Neuronal stem cell (in vitro differentiated cells): ENCODE measurements at regions not wholly inside any gene's neighbourhood (a gene's known extent, or its start where the extent isn't known, plus 50 kb on each side); places are given as distances from the start of the nearest gene placed in this dataset.
"Not testable (repeated sequence)": the region's sequence is repeated elsewhere in the genome, so short reads cannot be mapped to it uniquely, and the experiment has no call there.

ENCODE experiments used
- DNase-seq: peaks from one replicate; pipeline ENCODE4 v3.0.0-alpha.2; 2013; ENCODE audit warnings: low spot score
- H2AFZ ChIP-seq: one replicate; pipeline ENCODE4 v1.6.1; 2013; ENCODE audit warnings: mild to moderate bottlenecking, low read length, inconsistent platforms
- H2AK5ac ChIP-seq: 2 replicates; pipeline ENCODE4 v1.6.1; 2013; ENCODE audit warnings: low read depth, mild to moderate bottlenecking, inconsistent platforms, low read length, moderate library complexity, mixed read lengths
- H2BK120ac ChIP-seq: 2 replicates; pipeline ENCODE4 v1.6.1; 2013; ENCODE audit warnings: low read depth, mild to moderate bottlenecking, inconsistent platforms, low read length, moderate library complexity, mixed read lengths
- H2BK12ac ChIP-seq: one replicate; pipeline ENCODE4 v1.6.1; 2013; ENCODE audit warnings: low read length, inconsistent platforms
- H2BK15ac ChIP-seq: 2 replicates; pipeline ENCODE4 v1.6.1; 2013; ENCODE audit warnings: mild to moderate bottlenecking, low read length, inconsistent platforms, mixed read lengths
- H2BK5ac ChIP-seq: one replicate; pipeline ENCODE4 v1.6.1; 2013; ENCODE audit warnings: inconsistent platforms, mild to moderate bottlenecking, low read length, moderate library complexity
- H3K14ac ChIP-seq: one replicate; pipeline ENCODE4 v1.6.1; 2013; ENCODE audit warnings: low read length, inconsistent platforms
- H3K18ac ChIP-seq: 2 replicates; pipeline ENCODE4 v1.6.1; 2013; ENCODE audit warnings: low read length, inconsistent platforms
- H3K23ac ChIP-seq: 2 replicates; pipeline ENCODE4 v1.6.1; 2013; ENCODE audit warnings: low read depth, mild to moderate bottlenecking, mixed read lengths, low read length, inconsistent platforms; ENCODE audit not compliant: poor library complexity
- H3K27ac ChIP-seq: replicated peaks from 3 replicates; pipeline ENCODE4 v1.5.1; 2013; ENCODE audit warnings: low read length, inconsistent platforms
- H3K27me3 ChIP-seq, 3 experiments: 2 replicates each; pipeline ENCODE4 v1.6.1; 2013; ENCODE audit warnings: low read length in 3 of 3, mild to moderate bottlenecking in 2 of 3, inconsistent platforms in 1 of 3, low read depth in 1 of 3, mixed read lengths in 1 of 3, moderate library complexity in 1 of 3; ENCODE audit not compliant: control insufficient read depth in 3 of 3, insufficient read depth in 3 of 3
- H3K36me3 ChIP-seq, 2 donors: replicated peaks in 1 of 2; 2 replicates each; pipeline ENCODE4 v1.6.1; 2013; ENCODE audit warnings: low read length in 2 of 2; ENCODE audit not compliant: control insufficient read depth in 2 of 2, insufficient read depth in 2 of 2
- H3K4ac ChIP-seq: 2 replicates; pipeline ENCODE4 v1.6.1; 2013; ENCODE audit warnings: inconsistent platforms, mild to moderate bottlenecking, low read length, moderate library complexity
- H3K4me1 ChIP-seq, 2 donors: 1 replicate in 1 of 2; 2 replicates in 1 of 2; pipeline ENCODE4 v1.6.1; 2013; ENCODE audit warnings: low read length in 2 of 2, low read depth in 1 of 2; ENCODE audit not compliant: control insufficient read depth in 2 of 2, insufficient read depth in 1 of 2
- H3K4me2 ChIP-seq: one replicate; pipeline ENCODE4 v1.6.1; 2013; ENCODE audit warnings: mild to moderate bottlenecking, low read length, inconsistent platforms; ENCODE audit not compliant: insufficient read depth, poor library complexity, severe bottlenecking
- H3K4me3 ChIP-seq, 2 donors: 2 replicates each; pipeline ENCODE4 v1.5.1; 2013; ENCODE audit warnings: low read length in 2 of 2, mild to moderate bottlenecking in 2 of 2, inconsistent platforms in 1 of 2, moderate library complexity in 1 of 2
- H3K79me1 ChIP-seq: one replicate; pipeline ENCODE4 v1.6.1; 2013; ENCODE audit warnings: low read depth, mild to moderate bottlenecking, inconsistent platforms, low read length, moderate library complexity
- H3K9ac ChIP-seq: one replicate; pipeline ENCODE4 v1.6.1; 2013; ENCODE audit warnings: mild to moderate bottlenecking, low read depth, low read length, inconsistent platforms; ENCODE audit not compliant: poor library complexity
- H3K9me3 ChIP-seq, 2 donors: replicated peaks in 1 of 2; 2 replicates each; pipeline versions ENCODE3 to v1.6.1; 2013; ENCODE audit warnings: low read length in 2 of 2, mild to moderate bottlenecking in 2 of 2, inconsistent platforms in 1 of 2, low read depth in 1 of 2, mixed read lengths in 1 of 2, moderate library complexity in 1 of 2; ENCODE audit not compliant: control insufficient read depth in 2 of 2, insufficient read depth in 1 of 2
- H4K8ac ChIP-seq: one replicate; pipeline ENCODE4 v1.6.1; 2013; ENCODE audit warnings: low read depth, mild to moderate bottlenecking, inconsistent platforms, low read length, moderate library complexity
- H4K91ac ChIP-seq: one replicate; pipeline ENCODE4 v1.6.1; 2013; ENCODE audit warnings: low read length, low read depth, mild to moderate bottlenecking, inconsistent platforms; ENCODE audit not compliant: poor library complexity
- WGBS, 2 donors: extraction: QIAGEN DNeasy Blood & Tissue Kit; methylation state at CpG; one replicate each; pipeline ENCODE4 v1.1.7; 2013; ENCODE audit warnings: missing lambda C conversion rate in 2 of 2, mixed read lengths in 1 of 2; ENCODE audit not compliant: insufficient read length in 2 of 2, insufficient replicate concordance in 1 of 2; ENCODE audit errors: extremely low coverage in 2 of 2; 5-methylcytosine and 5-hydroxymethylcytosine counted together

DNA sequence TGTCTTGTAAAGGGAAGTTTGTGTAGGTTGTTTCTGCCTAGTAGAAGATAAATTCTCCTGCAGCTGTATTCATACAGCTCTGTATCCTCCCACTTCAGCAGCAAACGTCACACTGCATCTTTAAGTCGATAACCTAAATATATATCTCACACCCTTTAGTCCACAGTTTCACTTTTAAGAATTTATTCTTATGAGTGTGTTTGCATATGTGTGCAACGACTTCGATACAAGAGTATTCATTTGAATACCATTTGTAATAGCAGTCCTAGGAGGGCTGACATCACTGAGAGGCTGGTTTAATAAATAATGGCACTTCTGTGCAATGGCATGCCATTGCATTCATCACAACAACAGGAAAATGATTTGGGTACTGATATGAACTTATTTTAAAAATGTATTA, 63.8 kb upstream of the MSH6 start:
- no CpG with 5 or more reads among the region's 4 CpGs for WGBS, 2 donors
- Histone ChIP-seq H2BK15ac (no peak overlapping the region), H2BK12ac (no peak overlapping the region)

DNA sequence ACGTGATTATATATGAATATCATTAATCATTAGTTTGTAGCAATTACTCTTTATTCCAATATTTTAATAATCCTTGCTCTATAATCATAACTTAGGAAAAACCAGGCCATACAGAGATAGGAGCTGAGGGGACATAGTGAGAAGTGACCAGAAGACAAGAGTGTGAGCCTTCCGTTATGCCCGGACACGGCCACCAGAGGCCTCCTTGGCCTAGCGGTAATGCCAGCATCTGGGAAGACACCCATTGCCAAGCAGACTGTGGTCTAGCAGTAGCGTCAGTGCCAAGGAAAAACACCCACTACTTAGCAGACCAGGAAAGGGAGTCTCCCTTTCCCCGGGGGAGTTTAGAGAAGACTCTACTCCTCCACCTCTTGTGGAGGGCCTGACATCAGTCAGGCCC, 66.6 kb upstream of the MSH6 start:
- not testable (repeated sequence) for H3K4me2 ChIP-seq, H4K91ac ChIP-seq, H2BK5ac ChIP-seq, H3K4ac ChIP-seq, H2AFZ ChIP-seq, H3K18ac ChIP-seq, H4K8ac ChIP-seq, H2BK12ac ChIP-seq, H2BK120ac ChIP-seq, H3K23ac ChIP-seq, H3K9me3 ChIP-seq, H3K4me1 ChIP-seq, DNase-seq, H3K79me1 ChIP-seq, H2AK5ac ChIP-seq, H3K4me3 ChIP-seq, H3K36me3 ChIP-seq, H3K14ac ChIP-seq, H2BK15ac ChIP-seq, H3K9ac ChIP-seq, H3K27ac ChIP-seq, H3K27me3 ChIP-seq
- no CpG with 5 or more reads among the region's 7 CpGs for WGBS, 2 donors

More for the DNA sequence above, 63.8 kb upstream of the MSH6 start:
- H3K27ac ChIP-seq: no peak overlapping the region
- no peak overlapping the region for H3K23ac ChIP-seq
- no peak overlapping the region for H2AK5ac ChIP-seq
- no peak overlapping the region for H3K4me3 ChIP-seq
- peaks cover 2 to 7% of the 10 kb centered on the region in 2 donors for H3K9me3 ChIP-seq
- DNase-seq: no peak
- H3K4me2 ChIP-seq: no peak overlapping the region
- H4K8ac ChIP-seq: no peak overlapping the region
- no peak overlapping the region for H3K9ac ChIP-seq
- H3K27me3 ChIP-seq: peaks cover 0 to 3% (median 0%) of the 10 kb centered on the region in 3 experiments
- no peak overlapping the region for H4K91ac ChIP-seq
- no peak overlapping the region for H3K14ac ChIP-seq
- peaks cover 0 to 5% of the 10 kb centered on the region in 2 donors for H3K4me1 ChIP-seq
- no peaks in the 10 kb centered on the region for H3K36me3 ChIP-seq
- H2AFZ ChIP-seq: no peak overlapping the region
- H2BK120ac ChIP-seq: no peak overlapping the region
- H3K4ac ChIP-seq: no peak overlapping the region
- H3K79me1 ChIP-seq: no peaks in the 10 kb centered on the region
- H3K18ac ChIP-seq: no peak overlapping the region
- no peak overlapping the region for H2BK5ac ChIP-seq

DNA sequence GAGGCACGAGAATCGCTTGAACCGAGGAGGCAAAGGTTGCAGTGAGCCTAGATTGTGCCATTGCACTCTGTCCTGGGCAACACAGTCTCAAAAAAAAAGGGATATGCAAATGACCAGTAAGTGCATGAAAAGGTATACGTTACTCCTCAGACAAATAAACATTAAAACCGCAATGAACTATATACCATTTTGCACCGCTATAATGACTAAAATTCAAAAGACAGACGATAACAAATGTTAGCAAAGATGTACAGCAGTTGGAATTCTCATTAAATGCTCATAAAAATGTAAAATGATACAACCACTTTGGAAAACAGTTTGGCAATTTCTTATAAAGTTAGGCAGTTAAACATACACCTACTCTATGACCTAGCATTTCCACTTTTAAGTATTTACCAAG, 67.4 kb upstream of the MSH6 start:
- H4K8ac ChIP-seq: no peak overlapping the region
- H3K79me1 ChIP-seq: no peaks in the 10 kb centered on the region
- H3K27ac ChIP-seq: no peak overlapping the region
- H2BK120ac ChIP-seq: no peak overlapping the region
- peaks cover 0 to 3% of the 10 kb centered on the region in 2 donors for H3K4me1 ChIP-seq
- H2BK5ac ChIP-seq: no peak overlapping the region
- no CpG with 5 or more reads among the region's 7 CpGs for WGBS, 2 donors
- no peak overlapping the region for H3K4me3 ChIP-seq
- no peak overlapping the region for H2BK15ac ChIP-seq
- H3K9me3 ChIP-seq: peaks cover 0 to 7% of the 10 kb centered on the region in 2 donors
- no peak overlapping the region for H3K4me2 ChIP-seq
- H3K27me3 ChIP-seq: peaks cover 0 to 6% (median 0%) of the 10 kb centered on the region in 3 experiments
- no peak overlapping the region for H3K4ac ChIP-seq
- H2AFZ ChIP-seq: no peak overlapping the region
- no peak overlapping the region for H3K9ac ChIP-seq
- H3K18ac ChIP-seq: no peak overlapping the region
- no peak overlapping the region for H4K91ac ChIP-seq
- no peak overlapping the region for H3K14ac ChIP-seq
- H2BK12ac ChIP-seq: no peak overlapping the region
- no peak overlapping the region for H3K23ac ChIP-seq
- no peaks in the 10 kb centered on the region for H3K36me3 ChIP-seq
- H2AK5ac ChIP-seq: no peak overlapping the region
- DNase-seq: no peak

DNA sequence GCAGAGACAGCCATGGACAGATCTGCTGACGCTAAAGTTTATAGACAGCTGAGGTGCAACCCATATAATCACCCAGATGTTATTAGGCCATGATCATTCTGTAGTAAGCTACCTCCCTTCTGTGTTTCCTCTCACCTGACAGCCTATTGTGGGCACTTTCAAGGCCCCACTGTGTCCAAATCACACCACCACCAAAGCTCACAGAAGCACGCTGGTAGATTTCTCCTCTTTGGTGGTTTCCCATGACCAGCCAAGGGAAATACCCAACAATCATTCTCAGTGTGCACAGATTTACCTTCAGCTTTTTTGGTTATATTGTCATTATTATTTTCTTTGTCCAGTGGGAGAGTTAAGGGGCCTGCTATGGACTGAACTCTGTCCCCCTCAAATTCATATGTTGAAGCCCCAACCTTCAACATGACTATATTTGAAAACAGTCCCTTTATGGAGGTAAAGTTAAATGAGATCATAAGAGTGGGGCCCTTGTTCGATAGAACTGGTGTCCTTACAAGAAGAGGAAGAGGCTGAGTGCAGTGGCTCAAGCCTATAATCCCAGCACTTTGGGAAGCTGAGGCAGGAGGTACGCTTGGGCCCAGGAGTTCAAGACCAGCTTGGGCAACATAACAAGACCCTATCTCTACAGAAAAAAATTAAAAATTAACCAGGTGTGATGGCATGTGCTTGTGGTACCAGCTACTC, 74.0 kb upstream of the MSH6 start:
- no CpG with 5 or more reads among the region's 4 CpGs for WGBS, 2 donors
- Histone ChIP-seq H2AFZ (no peak overlapping the region), H3K4ac (no peak overlapping the region), H2BK15ac (no peak overlapping the region), H2AK5ac (no peak overlapping the region), H3K9ac (no peak overlapping the region), H3K14ac (no peak overlapping the region), H4K91ac (no peak overlapping the region), H2BK120ac (no peak overlapping the region), H3K23ac (no peak overlapping the region), H3K4me2 (no peak overlapping the region), H3K4me3 (no peak overlapping the region), H4K8ac (no peak overlapping the region), H3K9me3 (no peaks in the 10 kb centered on the region), H3K27me3 (peaks cover 0 to 12% (median 0%) of the 10 kb centered on the region in 3 experiments), H3K79me1 (no peaks in the 10 kb centered on the region), H2BK12ac (no peak overlapping the region), H3K18ac (no peak overlapping the region), H3K4me1 (peaks cover 0 to 2% of the 10 kb centered on the region in 2 donors), H3K36me3 (no peaks in the 10 kb centered on the region), H3K27ac (no peak overlapping the region), H2BK5ac (no peak overlapping the region)
- no peak for DNase-seq
